Brain pericyte (primary cell): ENCODE measurements at regions not wholly inside any gene's neighbourhood (a gene's known extent, or its start where the extent isn't known, plus 50 kb on each side); places are given as distances from the start of the nearest gene placed in this dataset.
A peak's percentile ranks its signal among the peaks of the same experiment; 100 is the strongest.

ENCODE experiments used
- DNase-seq: peaks from one replicate; pipeline ENCODE4 v3.0.0-alpha.2; 2012; ENCODE audit warnings: low read depth, low spot score

DNA sequence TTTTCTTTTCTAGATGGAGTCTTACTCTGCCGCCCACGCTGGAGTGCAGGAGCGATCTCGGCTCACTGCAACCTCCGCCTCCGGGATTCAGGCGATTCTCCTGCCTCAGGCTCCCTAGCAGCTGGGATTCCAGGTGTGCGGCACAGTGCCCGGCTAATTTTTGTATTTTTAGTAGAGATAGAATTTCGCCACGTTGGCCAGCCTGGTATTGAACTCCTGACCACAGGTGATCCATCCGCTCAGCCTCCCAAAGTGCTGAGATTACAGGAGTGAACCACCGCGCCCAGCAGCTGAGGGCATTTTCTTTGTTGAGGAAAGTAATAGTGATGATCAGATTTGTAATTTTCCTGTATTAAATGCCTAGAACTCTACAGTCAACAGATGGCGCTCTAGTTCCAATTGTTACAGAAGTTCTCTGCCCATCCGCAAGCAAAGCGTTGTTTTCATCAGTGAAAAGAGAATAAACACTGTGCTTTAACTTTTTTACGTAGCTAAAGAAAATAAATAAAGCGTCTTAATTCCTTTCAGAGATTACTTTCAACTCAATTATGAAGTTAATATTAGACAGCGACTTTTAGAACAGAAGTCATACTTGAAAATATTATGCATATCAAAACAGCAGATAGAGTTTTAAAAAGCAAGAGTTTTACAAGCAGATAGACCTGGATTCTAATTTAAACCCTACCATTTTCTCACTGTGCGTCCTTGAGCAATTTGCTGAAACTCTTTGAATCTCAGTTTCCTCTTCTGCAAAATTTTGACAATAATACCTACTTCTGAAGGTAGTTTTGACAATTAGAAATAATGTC, 335.1 kb downstream of the DUSP6 start:
- DNase-seq, result peak; percentile 37

- no peak for DNase-seq
These were observed 336.9 kb downstream of the DUSP6 start for GRCh38 chr12:89015419-89015818.

- no peak for DNase-seq
These were observed 353.9 kb downstream of the DUSP6 start for GRCh38 chr12:88998421-88998820.

- no peak for DNase-seq
These were observed 356.0 kb downstream of the DUSP6 start for GRCh38 chr12:88996200-88996788.

- DNase-seq, result no peak
These were observed 357.3 kb downstream of the DUSP6 start for GRCh38 chr12:88994971-88995370.

DNA sequence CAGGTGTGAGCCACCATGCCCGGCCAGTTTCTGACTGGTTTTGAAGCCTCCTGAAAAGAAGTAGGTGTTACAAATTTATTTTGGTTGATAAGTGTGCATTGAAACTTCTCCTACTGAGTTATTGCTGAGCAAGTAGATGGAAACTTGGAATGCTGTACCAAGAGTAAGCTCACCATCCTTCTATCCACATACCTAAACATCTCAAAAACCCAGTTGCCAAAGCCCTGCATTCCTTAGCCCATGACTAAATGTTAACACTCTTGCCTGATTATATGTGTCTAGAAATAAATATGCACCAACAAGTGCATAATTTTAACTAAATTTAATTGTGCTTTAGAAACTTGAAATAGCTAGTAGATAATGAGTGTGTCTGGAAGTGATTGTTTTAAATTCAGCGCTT, 357.8 kb downstream of the DUSP6 start:
- DNase-seq, result no peak

- DNase-seq, result peak; percentile 22
These were observed 358.6 kb downstream of the DUSP6 start for GRCh38 chr12:88993651-88994050.

- DNase-seq, result no peak
These were observed 366.2 kb downstream of the DUSP6 start for GRCh38 chr12:88986056-88986455.

DNA sequence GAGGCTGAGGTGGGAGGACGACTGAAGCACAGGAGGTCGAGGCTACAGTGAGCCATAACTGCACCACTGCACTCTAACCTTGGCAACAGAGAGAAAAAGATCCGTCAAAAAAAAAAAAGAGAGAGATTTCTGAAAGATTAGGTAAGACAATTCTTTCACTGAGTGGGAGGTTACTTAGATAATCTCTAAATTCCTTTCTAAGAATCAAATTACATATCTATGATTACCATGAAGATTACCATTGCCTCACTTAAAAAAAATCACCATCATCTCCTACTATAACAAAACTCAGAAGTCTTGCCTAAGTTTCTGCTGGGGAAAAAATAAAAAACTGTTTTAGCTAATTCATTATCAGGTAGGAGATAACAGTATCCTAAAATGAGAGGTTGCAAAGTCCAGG, 366.7 kb downstream of the DUSP6 start:
- DNase-seq, result no peak

GRCh38 chr12:88985011-88985410, 367.3 kb downstream of the DUSP6 start:
- no peak for DNase-seq

GRCh38 chr12:88982694-88983093, 369.6 kb downstream of the DUSP6 start:
- no peak for DNase-seq

DNA sequence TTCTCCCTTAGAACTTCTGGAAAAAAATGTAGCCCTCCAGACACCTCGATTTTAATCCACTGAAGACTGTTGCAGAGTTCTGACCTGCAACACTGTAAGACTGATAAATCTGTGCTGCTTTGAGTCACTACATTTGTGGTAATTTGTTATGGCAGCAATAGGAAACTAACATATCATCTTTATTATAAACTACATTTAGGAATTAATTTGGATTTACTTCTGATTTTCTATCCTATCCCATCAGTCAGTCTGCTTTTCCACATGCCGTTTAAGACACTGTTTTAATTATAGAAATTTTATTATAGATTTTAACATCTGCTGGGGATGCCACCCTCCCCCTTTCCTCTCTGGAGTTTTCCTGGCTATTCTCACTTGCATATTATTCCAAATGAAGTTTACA, 375.2 kb downstream of the DUSP6 start:
- DNase-seq, result no peak

- no peak for DNase-seq
These were observed 378.3 kb downstream of the DUSP6 start for GRCh38 chr12:88973998-88974397.

DNA sequence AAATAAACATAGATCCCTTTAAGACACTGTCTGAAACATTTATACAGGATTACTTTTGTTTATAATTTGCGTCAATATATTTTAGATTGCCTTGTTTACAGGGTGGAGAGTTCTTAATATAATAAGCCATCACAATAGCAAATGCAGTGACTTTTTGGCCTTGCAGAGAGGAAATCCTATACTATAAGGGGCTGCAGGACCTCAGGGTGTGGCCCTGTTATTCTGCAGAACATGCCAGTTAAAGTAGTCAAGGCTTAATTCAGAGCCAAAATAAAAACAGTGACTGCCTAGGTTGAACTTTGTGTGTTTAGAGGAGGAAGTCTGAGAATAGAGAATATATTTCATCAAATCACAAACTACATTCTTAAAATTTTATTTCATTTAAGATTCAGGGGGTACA, 381.6 kb downstream of the DUSP6 start:
- no peak for DNase-seq

DNA sequence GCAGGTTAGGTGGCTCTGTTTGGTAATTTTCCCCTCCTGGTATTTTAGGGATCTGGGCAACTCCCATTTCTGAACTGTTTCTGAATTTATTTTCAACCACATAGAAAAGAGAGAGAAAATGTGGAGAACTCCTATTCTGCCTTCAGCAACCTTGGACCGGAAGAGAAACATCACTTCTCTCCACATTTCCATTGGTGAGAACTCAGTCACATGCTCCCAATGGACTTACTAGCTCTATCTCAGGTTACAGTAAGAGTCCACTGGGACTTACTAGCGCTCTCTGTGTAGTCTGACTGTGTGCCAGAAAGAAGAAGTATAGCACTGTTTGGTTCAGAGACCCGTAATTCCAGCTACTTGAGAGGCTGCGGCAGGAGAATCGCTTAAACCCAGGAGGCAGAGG, 383.2 kb downstream of the DUSP6 start:
- no peak for DNase-seq

- no peak for DNase-seq
These were observed 380.1 kb upstream of the KITLG start for GRCh38 chr12:88960213-88960878.

DNA sequence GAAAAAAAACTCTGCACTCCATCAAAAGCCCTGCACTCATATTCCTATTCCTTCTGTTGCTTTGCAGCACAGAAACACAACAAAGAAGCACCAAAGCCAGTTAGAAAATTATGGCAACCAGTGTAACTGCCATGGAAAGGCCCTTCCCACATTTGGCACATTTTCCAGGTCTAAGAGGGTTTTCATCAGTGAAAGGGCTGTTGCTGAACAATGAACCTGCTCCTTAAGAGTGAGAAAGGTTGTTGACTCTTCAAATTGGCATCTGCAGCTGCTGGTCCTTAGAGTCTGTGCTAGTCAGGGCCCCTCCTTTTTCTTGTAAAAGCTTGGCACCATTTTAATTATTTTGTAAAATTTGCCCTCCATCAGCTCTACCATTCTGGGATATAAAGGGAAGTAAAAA, 378.7 kb upstream of the KITLG start:
- no peak for DNase-seq

GRCh38 chr12:88958153-88958552, 377.9 kb upstream of the KITLG start:
- DNase-seq, result no peak

- no peak for DNase-seq
These were observed 377.1 kb upstream of the KITLG start for GRCh38 chr12:88957358-88957757.

- no peak for DNase-seq
These were observed 375.3 kb upstream of the KITLG start for GRCh38 chr12:88955531-88955930.

- no peak for DNase-seq
These were observed 372.8 kb upstream of the KITLG start for GRCh38 chr12:88953029-88953586.

- no peak for DNase-seq
These were observed 372.3 kb upstream of the KITLG start for GRCh38 chr12:88952562-88952942.
